A673 (cell line): ENCODE measurements at regions not wholly inside any gene's neighbourhood (a gene's known extent, or its start where the extent isn't known, plus 50 kb on each side); places are given as distances from the start of the nearest gene placed in this dataset.

ENCODE experiments used
- EZH2 ChIP-seq: fragments of 200-600 bp; sonication (generic); IDR thresholded peaks from 2 replicates; pipeline ENCODE4 v1.6.1; 2017; ENCODE audit warnings: borderline replicate concordance, low read depth, mild to moderate bottlenecking, mixed read lengths, antibody characterized with exemption, low read length; ENCODE audit not compliant: poor library complexity, severe bottlenecking
- TF ChIP-seq, protein P1 (sequence below): fragments of 300-800, 200-600 bp; sonication (generic); conservative IDR thresholded peaks from 2 replicates; pipeline ENCODE4 v1.5.1; 2017; ENCODE audit warnings: low read depth, mild to moderate bottlenecking, antibody characterized with exemption, low read length, moderate library complexity, mixed read lengths

DNA sequence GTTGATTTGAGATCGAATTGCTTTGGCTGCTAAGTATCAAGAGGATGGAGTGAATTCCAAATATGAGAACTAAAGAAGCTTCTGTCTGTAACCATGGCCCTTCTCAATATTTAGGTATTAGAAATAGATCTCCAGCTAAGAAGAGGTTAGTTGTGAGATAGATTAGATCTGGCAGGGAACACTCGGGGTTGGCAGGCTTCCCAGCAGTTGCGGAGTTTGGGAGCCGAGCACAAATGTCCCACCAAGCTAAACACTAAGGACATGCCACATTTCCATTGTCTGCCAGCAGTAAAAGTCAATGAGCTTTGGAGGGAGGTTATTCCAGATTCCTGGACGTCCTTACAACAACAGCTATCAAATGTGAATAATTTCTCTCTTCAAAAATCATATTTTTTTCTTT lies 85.8 kb downstream of the TAF11L14 start:
- TF ChIP-seq, protein P1, sequence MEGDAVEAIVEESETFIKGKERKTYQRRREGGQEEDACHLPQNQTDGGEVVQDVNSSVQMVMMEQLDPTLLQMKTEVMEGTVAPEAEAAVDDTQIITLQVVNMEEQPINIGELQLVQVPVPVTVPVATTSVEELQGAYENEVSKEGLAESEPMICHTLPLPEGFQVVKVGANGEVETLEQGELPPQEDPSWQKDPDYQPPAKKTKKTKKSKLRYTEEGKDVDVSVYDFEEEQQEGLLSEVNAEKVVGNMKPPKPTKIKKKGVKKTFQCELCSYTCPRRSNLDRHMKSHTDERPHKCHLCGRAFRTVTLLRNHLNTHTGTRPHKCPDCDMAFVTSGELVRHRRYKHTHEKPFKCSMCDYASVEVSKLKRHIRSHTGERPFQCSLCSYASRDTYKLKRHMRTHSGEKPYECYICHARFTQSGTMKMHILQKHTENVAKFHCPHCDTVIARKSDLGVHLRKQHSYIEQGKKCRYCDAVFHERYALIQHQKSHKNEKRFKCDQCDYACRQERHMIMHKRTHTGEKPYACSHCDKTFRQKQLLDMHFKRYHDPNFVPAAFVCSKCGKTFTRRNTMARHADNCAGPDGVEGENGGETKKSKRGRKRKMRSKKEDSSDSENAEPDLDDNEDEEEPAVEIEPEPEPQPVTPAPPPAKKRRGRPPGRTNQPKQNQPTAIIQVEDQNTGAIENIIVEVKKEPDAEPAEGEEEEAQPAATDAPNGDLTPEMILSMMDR: no peak
- TF ChIP-seq EZH2: no peak
